H9 (cell line): ENCODE measurements at regions not wholly inside any gene's neighbourhood (a gene's known extent, or its start where the extent isn't known, plus 50 kb on each side); places are given as distances from the start of the nearest gene placed in this dataset.

ENCODE experiments used
- DNase-seq: peaks from one replicate; pipeline ENCODE4 v3.0.0-alpha.2; 2017
- H2AFZ ChIP-seq: one replicate; pipeline ENCODE4 v1.6.1; 2013; ENCODE audit warnings: mild to moderate bottlenecking, low read length, control low read depth, moderate library complexity
- H2AK5ac ChIP-seq: 2 replicates; pipeline ENCODE4 v1.6.1; 2013; ENCODE audit warnings: low read length, control low read depth, mixed read lengths; ENCODE audit not compliant: insufficient read length
- H2BK120ac ChIP-seq: one replicate; pipeline ENCODE4 v1.6.1; 2013; ENCODE audit warnings: low read depth, mild to moderate bottlenecking, low read length, control low read depth, inconsistent platforms; ENCODE audit not compliant: poor library complexity, severe bottlenecking
- H2BK12ac ChIP-seq: 2 replicates; pipeline ENCODE4 v1.6.1; 2013; ENCODE audit warnings: low read length, control low read depth, mixed read lengths, low read depth; ENCODE audit not compliant: insufficient read length
- H2BK15ac ChIP-seq: 2 replicates; pipeline ENCODE4 v1.6.1; 2013; ENCODE audit warnings: low read depth, low read length, control low read depth
- H2BK20ac ChIP-seq: one replicate; pipeline ENCODE4 v1.6.1; 2013; ENCODE audit warnings: low read depth, mild to moderate bottlenecking, low read length, control low read depth, inconsistent platforms; ENCODE audit not compliant: poor library complexity, severe bottlenecking
- H2BK5ac ChIP-seq: 2 replicates; pipeline ENCODE4 v1.6.1; 2013; ENCODE audit warnings: low read length, control low read depth, mixed read lengths; ENCODE audit not compliant: insufficient read length
- H3K14ac ChIP-seq: 2 replicates; pipeline ENCODE4 v1.6.1; 2013; ENCODE audit warnings: low read length, control low read depth; ENCODE audit not compliant: insufficient read depth
- H3K18ac ChIP-seq: 2 replicates; pipeline ENCODE4 v1.6.1; 2013; ENCODE audit warnings: low read depth, mild to moderate bottlenecking, mixed read lengths, low read length, control low read depth; ENCODE audit not compliant: insufficient read length
- H3K23ac ChIP-seq: 2 replicates; pipeline ENCODE4 v1.6.1; 2013; ENCODE audit warnings: low read length, control low read depth, mixed read lengths, low read depth; ENCODE audit not compliant: insufficient read length
- H3K23me2 ChIP-seq: 2 replicates; pipeline ENCODE4 v1.6.1; 2013; ENCODE audit warnings: low read depth, mild to moderate bottlenecking, mixed read lengths, low read length, control low read depth; ENCODE audit not compliant: insufficient read length, poor library complexity, severe bottlenecking
- H3K27ac ChIP-seq: 2 replicates; pipeline ENCODE4 v1.5.1; 2013; ENCODE audit warnings: low read length, control low read depth, mixed read lengths, low read depth; ENCODE audit not compliant: insufficient read length
- H3K27me3 ChIP-seq: 2 replicates; pipeline ENCODE4 v1.6.1; 2013; ENCODE audit warnings: low read length, control low read depth, inconsistent platforms; ENCODE audit not compliant: insufficient read depth
- H3K4ac ChIP-seq: 2 replicates; pipeline ENCODE4 v1.6.1; 2013; ENCODE audit warnings: low read depth, mild to moderate bottlenecking, control low read depth, inconsistent platforms, low read length, moderate library complexity
- H3K4me1 ChIP-seq: 2 replicates; pipeline ENCODE4 v1.6.1; 2013; ENCODE audit warnings: low read length, control low read depth, inconsistent platforms; ENCODE audit not compliant: insufficient read depth
- H3K4me2 ChIP-seq: 2 replicates; pipeline ENCODE4 v1.6.1; 2013; ENCODE audit warnings: low read length, control low read depth, mixed read lengths; ENCODE audit not compliant: insufficient read length, insufficient read depth
- H3K56ac ChIP-seq: 2 replicates; pipeline ENCODE4 v1.6.1; 2013; ENCODE audit warnings: low read depth, mild to moderate bottlenecking, mixed read lengths, low read length, control low read depth; ENCODE audit not compliant: insufficient read length
- H3K79me1 ChIP-seq: 2 replicates; pipeline ENCODE4 v1.6.1; 2013; ENCODE audit warnings: low read depth, mild to moderate bottlenecking, moderate library complexity, low read length, control low read depth, inconsistent platforms; ENCODE audit not compliant: insufficient read depth, poor library complexity, severe bottlenecking
- H3K79me2 ChIP-seq: 2 replicates; pipeline ENCODE4 v1.6.1; 2013; ENCODE audit warnings: low read length, control low read depth, inconsistent platforms; ENCODE audit not compliant: insufficient read depth
- H3K9ac ChIP-seq: 2 replicates; pipeline ENCODE4 v1.6.1; 2013; ENCODE audit warnings: low read length, control low read depth, mixed read lengths; ENCODE audit not compliant: insufficient read length; ENCODE audit errors: extremely low read depth
- H3K9me3 ChIP-seq: one replicate; pipeline ENCODE4 v1.6.1; 2013; ENCODE audit warnings: low read depth, low read length, inconsistent platforms; ENCODE audit not compliant: control insufficient read depth
- H3T11ph ChIP-seq: one replicate; pipeline ENCODE4 v1.6.1; 2013; ENCODE audit warnings: mild to moderate bottlenecking, low read length, control low read depth, inconsistent platforms
- H4K20me1 ChIP-seq: one replicate; pipeline ENCODE4 v1.6.1; 2013; ENCODE audit not compliant: control insufficient read depth, insufficient read length, insufficient read depth
- H4K5ac ChIP-seq: 2 replicates; pipeline ENCODE4 v1.6.1; 2013; ENCODE audit warnings: low read depth, mild to moderate bottlenecking, mixed read lengths, low read length, control low read depth; ENCODE audit not compliant: insufficient read length
- H4K8ac ChIP-seq: replicated peaks from 2 replicates; pipeline ENCODE4 v1.6.1; 2013; ENCODE audit warnings: low read length, control low read depth, mixed read lengths, low read depth; ENCODE audit not compliant: insufficient read length
- H4K91ac ChIP-seq: 2 replicates; pipeline ENCODE4 v1.6.1; 2013; ENCODE audit warnings: low read depth, mild to moderate bottlenecking, moderate library complexity, mixed read lengths, low read length, control low read depth; ENCODE audit not compliant: insufficient read length
- H3K27ac Mint-ChIP-seq, 3 experiments: 2 replicates in 2 of 3; 3 replicates in 1 of 3; pipeline ENCODE4 v1.8.0; 2020 to 2021; ENCODE audit warnings: mixed read lengths in 3 of 3, mild to moderate bottlenecking in 1 of 3, moderate library complexity in 1 of 3
- H3K27me3 Mint-ChIP-seq: 2 replicates; pipeline ENCODE4 v1.8.0; 2021; ENCODE audit warnings: low read depth, mild to moderate bottlenecking, moderate library complexity, mixed read lengths
- H3K36me3 Mint-ChIP-seq, 3 experiments: 2 replicates in 2 of 3; 3 replicates in 1 of 3; pipeline ENCODE4 v1.8.0; 2020 to 2021; ENCODE audit warnings: low read depth in 3 of 3, mixed read lengths in 3 of 3; ENCODE audit not compliant: insufficient read depth in 1 of 3
- H3K4me1 Mint-ChIP-seq, 2 experiments: 2 replicates each; pipeline ENCODE4 v1.8.0; 2020; ENCODE audit warnings: mixed read lengths in 2 of 2
- H3K4me3 Mint-ChIP-seq, 2 experiments: 2 replicates in 1 of 2; 3 replicates in 1 of 2; pipeline ENCODE4 v1.8.0; 2020 to 2021; ENCODE audit warnings: mild to moderate bottlenecking in 2 of 2, mixed read lengths in 2 of 2, moderate library complexity in 1 of 2
- H3K9me3 Mint-ChIP-seq, 2 experiments: 2 replicates in 1 of 2; 3 replicates in 1 of 2; pipeline ENCODE4 v1.8.0; 2020; ENCODE audit warnings: mild to moderate bottlenecking in 2 of 2, mixed read lengths in 2 of 2, moderate library complexity in 1 of 2
- CTCF ChIP-seq: fragments of 200-600 bp; sonication (generic); conservative IDR thresholded peaks from 3 replicates; pipeline ENCODE4 v1.8.0; 2021; ENCODE audit warnings: antibody characterized with exemption, mild to moderate bottlenecking
- WGBS: extraction: QIAGEN DNeasy Blood & Tissue Kit; methylation state at CpG from one replicate; pipeline ENCODE4 v1.1.7; 2013; ENCODE audit warnings: missing lambda C conversion rate, low lambda C conversion rate, mixed read lengths; ENCODE audit not compliant: insufficient read length; ENCODE audit errors: extremely low coverage; 5-methylcytosine and 5-hydroxymethylcytosine counted together

- H3K14ac ChIP-seq, result no peak overlapping the region
- H3K79me1 ChIP-seq, result no peaks in the 10 kb centered on the region
- Mint-ChIP-seq H3K27ac (no peak overlapping the region), H3K36me3 (no peaks in the 10 kb centered on the region), H3K27me3 (no peaks in the 10 kb centered on the region), H3K9me3 (no peaks in the 10 kb centered on the region), H3K4me3 (no peak overlapping the region), H3K4me1 (peaks cover 4 to 7% of the 10 kb centered on the region in 2 experiments; a peak in 3 of 4 replicates)
- H3K4me2 ChIP-seq, result no peak overlapping the region
- H3K4me1 ChIP-seq, result no peaks in the 10 kb centered on the region
- H3K56ac ChIP-seq, result no peak overlapping the region
- no peak overlapping the region for H3K27ac ChIP-seq
- H2BK20ac ChIP-seq, result no peak overlapping the region
- no peak overlapping the region for H4K8ac ChIP-seq
- no peaks in the 10 kb centered on the region for H4K20me1 ChIP-seq
- H2AK5ac ChIP-seq, result no peak overlapping the region
- no peak overlapping the region for H3K4ac ChIP-seq
- H4K5ac ChIP-seq, result no peak overlapping the region
- no peaks in the 10 kb centered on the region for H3K9me3 ChIP-seq
- H3K18ac ChIP-seq, result no peak overlapping the region
- no peak for TF ChIP-seq CTCF
- no peak overlapping the region for H3K23ac ChIP-seq
- H3K27me3 ChIP-seq, result no peaks in the 10 kb centered on the region
- no peak overlapping the region for H3K9ac ChIP-seq
- H2BK120ac ChIP-seq, result no peak overlapping the region
- H2AFZ ChIP-seq, result no peak overlapping the region
- H3K79me2 ChIP-seq, result no peaks in the 10 kb centered on the region
- H2BK12ac ChIP-seq, result no peak overlapping the region
- no peak overlapping the region for H4K91ac ChIP-seq
- no peak overlapping the region for H2BK15ac ChIP-seq
- no peak overlapping the region for H2BK5ac ChIP-seq
- DNase-seq, result no peak
- H3K23me2 ChIP-seq, result no peaks in the 10 kb centered on the region
- no peak overlapping the region for H3T11ph ChIP-seq
- no CpG with 5 or more reads among the region's 10 CpGs for WGBS
These were observed 515.3 kb downstream of the ZBBX start for GRCh38 chr3:166864473-166865467.
